T-cell (primary cell): ENCODE measurements at regions not wholly inside any gene's neighbourhood (a gene's known extent, or its start where the extent isn't known, plus 50 kb on each side); places are given as distances from the start of the nearest gene placed in this dataset.

Experiments used
- ATAC-seq, 4 experiments: fragments of 200-7000 bp in 3 of 4; fragments of 150-1000 bp in 1 of 4; cut with Tn5 transposase; replicated peaks in 1 of 4; 1 replicate in 3 of 4; 2 replicates in 1 of 4; pipeline ENCODE4 v1.10.0; 2021; ENCODE audit warnings: moderate library complexity in 3 of 4, mild to moderate bottlenecking in 2 of 4, moderate number of reproducible peaks in 1 of 4
- CTCF ChIA-PET, 2 donors: fragments of 300-600 bp; sonication (Branson Sonifier 250); formaldehyde crosslinking; loops; one replicate each; lab custom pipeline; 2022; ENCODE audit warnings: antibody characterized with exemption in 2 of 2; lab: Charles Lee
- POLR2A ChIA-PET, 2 donors: fragments of 300-600 bp; sonication (Branson Sonifier 250); formaldehyde crosslinking; loops; one replicate each; lab custom pipeline; 2022; ENCODE audit warnings: antibody characterized with exemption in 2 of 2; lab: Charles Lee
- DNase-seq, 35 experiments: peaks; one replicate each; pipeline versions ENCODE4 v3.0.0 to v3.0.0-alpha.2; 2013 to 2023
- H3K27ac ChIP-seq: one replicate; pipeline ENCODE4 v1.5.1; 2013; ENCODE audit warnings: low read length
- H3K27me3 ChIP-seq, 2 experiments: replicated peaks in 1 of 2; 1 replicate in 1 of 2; 2 replicates in 1 of 2; pipeline versions ENCODE4 v1.6.1 to v1.7.0; 2013; ENCODE audit warnings: low read length in 1 of 2, mixed read lengths in 1 of 2; ENCODE audit not compliant: control insufficient read depth in 2 of 2, insufficient read depth in 2 of 2; ENCODE audit errors: extremely low read depth in 1 of 2
- H3K36me3 ChIP-seq, 2 donors: 1 replicate in 1 of 2; 2 replicates in 1 of 2; pipeline versions ENCODE4 v1.6.1 to v1.7.0; 2013; ENCODE audit warnings: low read length in 1 of 2; ENCODE audit not compliant: control insufficient read depth in 2 of 2, insufficient read depth in 1 of 2; ENCODE audit errors: extremely low read depth in 1 of 2
- H3K4me1 ChIP-seq, 2 experiments: 1 replicate in 1 of 2; 2 replicates in 1 of 2; pipeline versions ENCODE4 v1.6.1 to v1.7.0; 2013; ENCODE audit warnings: low read length in 2 of 2, mixed read lengths in 1 of 2; ENCODE audit not compliant: insufficient read depth in 2 of 2, control insufficient read depth in 1 of 2; ENCODE audit errors: extremely low read depth in 1 of 2
- H3K4me3 ChIP-seq, 2 donors: 1 replicate in 1 of 2; 2 replicates in 1 of 2; pipeline versions ENCODE4 v1.5.1 to v1.7.0; 2013; ENCODE audit warnings: mild to moderate bottlenecking in 2 of 2, low read length in 1 of 2, moderate library complexity in 1 of 2; ENCODE audit not compliant: control insufficient read depth in 1 of 2; ENCODE audit errors: extremely low read depth in 1 of 2
- H3K9me3 ChIP-seq: 2 replicates; pipeline ENCODE4 v1.7.0; 2013
- H3K27ac Mint-ChIP-seq, 2 donors: one replicate each; pipeline ENCODE4 v1.8.0; 2020 to 2021; ENCODE audit warnings: mild to moderate bottlenecking in 2 of 2, mixed read lengths in 2 of 2
- H3K27me3 Mint-ChIP-seq, 2 donors: one replicate each; pipeline ENCODE4 v1.8.0; 2021 to 2022; ENCODE audit warnings: mixed read lengths in 2 of 2
- H3K36me3 Mint-ChIP-seq: one replicate; pipeline ENCODE4 v1.8.0; 2021; ENCODE audit warnings: mixed read lengths
- H3K4me1 Mint-ChIP-seq, 3 donors: one replicate each; pipeline ENCODE4 v1.8.0; 2020 to 2022; ENCODE audit warnings: mixed read lengths in 3 of 3, mild to moderate bottlenecking in 1 of 3
- H3K4me3 Mint-ChIP-seq, 3 donors: one replicate each; pipeline ENCODE4 v1.8.0; 2020 to 2022; ENCODE audit warnings: mild to moderate bottlenecking in 3 of 3, mixed read lengths in 3 of 3, moderate library complexity in 3 of 3
- H3K9me3 Mint-ChIP-seq, 3 donors: one replicate each; pipeline ENCODE4 v1.8.0; 2020 to 2022; ENCODE audit warnings: mixed read lengths in 3 of 3
- WGBS: methylation state at CpG from one replicate; pipeline ENCODE4 v1.1.5; 2013; ENCODE audit warnings: missing lambda C conversion rate; ENCODE audit not compliant: insufficient coverage; 5-methylcytosine and 5-hydroxymethylcytosine counted together

GRCh38 chr18:68355637-68356036 lies 359.3 kb downstream of the TMX3 start:
- no peaks in the 10 kb centered on the region for H3K9me3 ChIP-seq
- Mint-ChIP-seq H3K27me3 (no peaks in the 10 kb centered on the region), H3K4me3 (no peak overlapping the region), H3K9me3 (peaks cover 7 to 26% (median 8%) of the 10 kb centered on the region in 3 donors), H3K4me1 (no peaks in the 10 kb centered on the region), H3K36me3 (no peaks in the 10 kb centered on the region), H3K27ac (no peak overlapping the region)
- no peaks in the 10 kb centered on the region for H3K36me3 ChIP-seq
- no peaks in the 10 kb centered on the region for H3K27me3 ChIP-seq
- H3K4me3 ChIP-seq: no peak overlapping the region
- ChIA-PET CTCF (no interaction called here), POLR2A (no interaction called here)
- H3K4me1 ChIP-seq: no peaks in the 10 kb centered on the region
- ATAC-seq (no peak), DNase-seq (no peak)
- WGBS: 14% methylated on average over 1 of the region's 3 CpGs
- H3K27ac ChIP-seq: no peak overlapping the region

- ATAC-seq (no peak), DNase-seq (no peak)
- Mint-ChIP-seq H3K27me3 (no peaks in the 10 kb centered on the region), H3K4me3 (no peak overlapping the region), H3K27ac (no peak overlapping the region), H3K4me1 (no peaks in the 10 kb centered on the region), H3K36me3 (no peaks in the 10 kb centered on the region), H3K9me3 (peaks cover 8 to 34% (median 9%) of the 10 kb centered on the region in 3 donors)
- H3K4me3 ChIP-seq: no peak overlapping the region
- ChIA-PET POLR2A (no interaction called here), CTCF (no interaction called here)
- no peaks in the 10 kb centered on the region for H3K4me1 ChIP-seq
- no peaks in the 10 kb centered on the region for H3K9me3 ChIP-seq
- WGBS: no CpG with 5 or more reads among the region's 1 CpG
- H3K27me3 ChIP-seq: no peaks in the 10 kb centered on the region
- H3K36me3 ChIP-seq: no peaks in the 10 kb centered on the region
- H3K27ac ChIP-seq: no peak overlapping the region
Measured at GRCh38 chr18:68354176-68354575, 360.7 kb downstream of the TMX3 start.

GRCh38 chr18:68342039-68342659 lies 372.8 kb downstream of the TMX3 start:
- POLR2A ChIA-PET: no interaction called here
- Mint-ChIP-seq H3K27ac (no peak overlapping the region), H3K27me3 (no peaks in the 10 kb centered on the region), H3K36me3 (no peaks in the 10 kb centered on the region), H3K9me3 (peaks cover 0 to 4% (median 0%) of the 10 kb centered on the region in 3 donors), H3K4me1 (no peaks in the 10 kb centered on the region), H3K4me3 (no peak overlapping the region)
- CTCF ChIA-PET: no interaction called here
- Histone ChIP-seq H3K36me3 (no peaks in the 10 kb centered on the region), H3K9me3 (no peaks in the 10 kb centered on the region), H3K4me3 (no peak overlapping the region), H3K4me1 (no peaks in the 10 kb centered on the region), H3K27ac (no peak overlapping the region), H3K27me3 (no peaks in the 10 kb centered on the region)
- ATAC-seq: no peak
- DNase-seq: no peak
- WGBS: no CpG with 5 or more reads among the region's 2 CpGs

- H3K27me3 ChIP-seq: no peaks in the 10 kb centered on the region
- H3K9me3 ChIP-seq: no peaks in the 10 kb centered on the region
- DNase-seq: no peak
- no peak overlapping the region for H3K4me3 Mint-ChIP-seq
- H3K27ac ChIP-seq: no peak overlapping the region
- POLR2A ChIA-PET: no interaction called here
- no CpG with 5 or more reads among the region's 1 CpG for WGBS
- H3K4me1 ChIP-seq: no peaks in the 10 kb centered on the region
- no peaks in the 10 kb centered on the region for H3K36me3 ChIP-seq
- ATAC-seq: no peak
- H3K9me3 Mint-ChIP-seq: peaks cover 0 to 4% (median 1%) of the 10 kb centered on the region in 3 donors
- no peaks in the 10 kb centered on the region for H3K4me1 Mint-ChIP-seq
- H3K27me3 Mint-ChIP-seq: no peaks in the 10 kb centered on the region
- no peak overlapping the region for H3K27ac Mint-ChIP-seq
- CTCF ChIA-PET: no interaction called here
- H3K4me3 ChIP-seq: no peak overlapping the region
- no peaks in the 10 kb centered on the region for H3K36me3 Mint-ChIP-seq
Measured at GRCh38 chr18:68340606-68341005, 374.3 kb downstream of the TMX3 start.

DNA sequence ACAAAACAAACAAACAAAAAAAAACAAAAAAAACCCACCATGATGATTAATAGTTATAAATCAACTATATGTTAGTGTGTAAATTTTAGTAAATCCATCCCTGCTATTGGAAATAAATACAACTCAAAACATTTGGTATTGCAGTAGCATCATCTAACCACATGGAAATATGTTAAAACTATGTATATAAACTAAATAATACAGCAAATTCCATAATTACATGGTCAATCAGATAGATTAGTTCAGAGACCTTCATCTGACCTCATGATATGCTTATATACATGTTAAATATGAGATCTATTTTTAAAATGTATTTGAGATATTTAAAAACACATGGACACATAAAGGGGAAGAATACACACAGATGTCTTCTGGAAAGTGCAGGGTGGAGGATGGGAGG lies 384.2 kb downstream of the TMX3 start:
- no peak overlapping the region for H3K4me3 ChIP-seq
- no peak overlapping the region for H3K4me3 Mint-ChIP-seq
- peaks cover 0 to under 1% (median 0%) of the 10 kb centered on the region in 3 donors for H3K9me3 Mint-ChIP-seq
- H3K27ac ChIP-seq: no peak overlapping the region
- ATAC-seq (no peak), DNase-seq (no peak)
- no peaks in the 10 kb centered on the region for H3K9me3 ChIP-seq
- ChIA-PET POLR2A (no interaction called here), CTCF (no interaction called here)
- no peaks in the 10 kb centered on the region for H3K4me1 ChIP-seq
- no peaks in the 10 kb centered on the region for H3K36me3 ChIP-seq
- H3K27ac Mint-ChIP-seq: no peak overlapping the region
- H3K4me1 Mint-ChIP-seq: no peaks in the 10 kb centered on the region
- H3K27me3 ChIP-seq: no peaks in the 10 kb centered on the region
- H3K27me3 Mint-ChIP-seq: no peaks in the 10 kb centered on the region
- no peaks in the 10 kb centered on the region for H3K36me3 Mint-ChIP-seq

GRCh38 chr18:68323921-68324320 lies 391.0 kb downstream of the TMX3 start:
- Mint-ChIP-seq H3K9me3 (peaks cover 0 to 4% (median 0%) of the 10 kb centered on the region in 3 donors), H3K27me3 (no peaks in the 10 kb centered on the region), H3K4me1 (no peaks in the 10 kb centered on the region), H3K27ac (no peak overlapping the region), H3K36me3 (no peaks in the 10 kb centered on the region), H3K4me3 (no peak overlapping the region)
- Histone ChIP-seq H3K36me3 (no peaks in the 10 kb centered on the region), H3K4me1 (no peaks in the 10 kb centered on the region), H3K27ac (no peak overlapping the region), H3K4me3 (no peak overlapping the region), H3K27me3 (no peaks in the 10 kb centered on the region), H3K9me3 (no peaks in the 10 kb centered on the region)
- POLR2A ChIA-PET: no interaction called here
- ATAC-seq (no peak), DNase-seq (no peak)
- CTCF ChIA-PET: no interaction called here

GRCh38 chr18:68316636-68317035 lies 398.3 kb downstream of the TMX3 start:
- Histone ChIP-seq H3K9me3 (no peaks in the 10 kb centered on the region), H3K27ac (no peak overlapping the region), H3K36me3 (no peaks in the 10 kb centered on the region), H3K4me1 (no peaks in the 10 kb centered on the region), H3K4me3 (no peak overlapping the region), H3K27me3 (no peaks in the 10 kb centered on the region)
- H3K9me3 Mint-ChIP-seq: peaks cover 0 to 8% (median 0%) of the 10 kb centered on the region in 3 donors
- H3K27ac Mint-ChIP-seq: no peak overlapping the region
- no peak for ATAC-seq
- WGBS: no CpG with 5 or more reads among the region's 3 CpGs
- no peak for DNase-seq
- no peaks in the 10 kb centered on the region for H3K27me3 Mint-ChIP-seq
- CTCF ChIA-PET: interaction anchor here in 1 of 2 donors (0.8 kb wide), 1 partner anchor 156 kb away, joined by 3 read pairs; no protein-coding TSS in a partner anchor
- no peaks in the 10 kb centered on the region for H3K36me3 Mint-ChIP-seq
- POLR2A ChIA-PET: no interaction called here
- H3K4me3 Mint-ChIP-seq: no peak overlapping the region
- H3K4me1 Mint-ChIP-seq: no peaks in the 10 kb centered on the region
